ENCODE measurements at regions not wholly inside any gene's neighbourhood (a gene's known extent, or its start where the extent isn't known, plus 50 kb on each side); places are given as distances from the start of the nearest gene placed in this dataset.

- CTCF ChIA-PET = no interaction called here
- intact Hi-C loops (cut with micrococcal nuclease) = no loop called here
- 10% methylated on average over 9 of the region's 22 CpGs; no CpG with 5 or more reads in 1 of the 2 experiments for WGBS, 2 experiments (ENCODE audit: extremely low coverage in 2 of 2, insufficient read length in 1 of 2)
These were observed 117.2 kb upstream of the FZD10 start for GRCh38 chr12:130044991-130045621.

More at GRCh38 chr12:130044991-130045621, 117.2 kb upstream of the FZD10 start:
- Histone ChIP-seq H2BK15ac (ENCODE audit: low read depth, low read length) (no peak overlapping the region), H2AFZ (replicated peaks; ENCODE audit: low read length, poor library complexity) (no peak overlapping the region), H4K91ac (ENCODE audit: insufficient read depth, low read depth, low read length) (no peak overlapping the region), H3K4me1 (ENCODE audit: control insufficient read depth, insufficient read depth, low read length) (no peaks in the 10 kb centered on the region), H3K27me3 (ENCODE audit: control insufficient read depth, insufficient read depth, low read length) (no peaks in the 10 kb centered on the region), H3K4ac (ENCODE audit: low read depth, low read length) (no peak overlapping the region), H2BK120ac (ENCODE audit: low read depth, low read length) (no peak overlapping the region), H3K9me3 (ENCODE audit: control insufficient read depth, insufficient read depth, low read length) (peaks cover 31% of the 10 kb centered on the region), H3K9me1 (ENCODE audit: insufficient read depth, low read length) (no peaks in the 10 kb centered on the region), H3K36me3 (ENCODE audit: control insufficient read depth, insufficient read depth, low read length) (no peaks in the 10 kb centered on the region), H2BK5ac (ENCODE audit: low read depth, low read length, poor library complexity, severe bottlenecking) (no peak overlapping the region), H3K18ac (ENCODE audit: low read depth, low read length) (no peak overlapping the region), H4K20me1 (ENCODE audit: insufficient read depth, low read length) (no peaks in the 10 kb centered on the region), H3K23ac (ENCODE audit: low read depth, low read length) (no peak overlapping the region), H2BK20ac (ENCODE audit: low read depth, low read length) (no peak overlapping the region), H3K27ac (ENCODE audit: insufficient read depth, low read length) (no peak overlapping the region), H3K56ac (ENCODE audit: extremely low read depth, insufficient read depth, low read length) (no peak overlapping the region), H2AK5ac (ENCODE audit: low read depth, low read length) (no peak overlapping the region), H4K8ac (ENCODE audit: low read depth in 2 of 2, low read length in 2 of 2) (no peak overlapping the region), H2AK9ac (replicated peaks; ENCODE audit: low read depth, low read length, poor library complexity) (no peak overlapping the region), H3K9ac (ENCODE audit: low read depth, low read length) (no peak overlapping the region), H3K14ac (replicated peaks; ENCODE audit: low read depth, low read length) (no peak overlapping the region), H3K4me3 (ENCODE audit: insufficient read depth, low read depth, low read length) (no peak overlapping the region), H3K79me1 (ENCODE audit: low read depth in 1 of 2, low read length in 2 of 2) (no peaks in the 10 kb centered on the region), H4K5ac (ENCODE audit: low read depth, low read length) (no peak overlapping the region), H3K4me2 (ENCODE audit: low read depth, low read length) (no peak overlapping the region)
- BruUV-seq (replicated peaks) = no TSS peak
- dilution Hi-C loops (cut with HindIII; ENCODE audit: low sequenced_read_pairs, unreplicated experiment) (no loop called here), in situ Hi-C loops (cut with MboI; ENCODE audit: low sequenced_read_pairs) (loop anchor here (25.0 kb wide), 1 partner anchor 692 kb away; no protein-coding TSS in a partner anchor)
- ATAC-seq (ENCODE audit: low read depth) (no peak), DNase-seq (no peak)
- POLR2A ChIA-PET (ENCODE audit: unreplicated experiment) = no interaction called here
- TF ChIP-seq MAFK (IDR thresholded peaks at IDR 0.05; ENCODE audit: low read depth, low read length) (no peak), MAZ (IDR thresholded peaks at IDR 0.05; ENCODE audit: borderline replicate concordance, low read depth, low read length) (no peak), CTCF (conservative IDR thresholded peaks at IDR 0.05; ENCODE audit: low read depth, low read length) (no peak), ELK1 (IDR thresholded peaks at IDR 0.05; ENCODE audit: borderline replicate concordance, low read depth, low read length) (no peak), NFE2L2 (IDR thresholded peaks at IDR 0.05; ENCODE audit: low read depth, low read length) (no peak), BHLHE40 (IDR thresholded peaks at IDR 0.05; ENCODE audit: low read depth, low read length) (no peak), CEBPB (IDR thresholded peaks at IDR 0.05; ENCODE audit: low read depth, low read length) (no peak)
- TF ChIP-seq, protein P1, sequence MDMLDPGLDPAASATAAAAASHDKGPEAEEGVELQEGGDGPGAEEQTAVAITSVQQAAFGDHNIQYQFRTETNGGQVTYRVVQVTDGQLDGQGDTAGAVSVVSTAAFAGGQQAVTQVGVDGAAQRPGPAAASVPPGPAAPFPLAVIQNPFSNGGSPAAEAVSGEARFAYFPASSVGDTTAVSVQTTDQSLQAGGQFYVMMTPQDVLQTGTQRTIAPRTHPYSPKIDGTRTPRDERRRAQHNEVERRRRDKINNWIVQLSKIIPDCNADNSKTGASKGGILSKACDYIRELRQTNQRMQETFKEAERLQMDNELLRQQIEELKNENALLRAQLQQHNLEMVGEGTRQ (IDR thresholded peaks at IDR 0.05; ENCODE audit: low read depth, low read length) = no peak

Data from IMR-90 (cell line).